K562 (cell line): ENCODE measurements at regions not wholly inside any gene's neighbourhood (a gene's known extent, or its start where the extent isn't known, plus 50 kb on each side); places are given as distances from the start of the nearest gene placed in this dataset.

Experiments used
- ATAC-seq: fragments of 200-7000 bp; cut with Tn5 transposase; 3 replicates; pipeline ENCODE4 v1.9.1; 2020; ENCODE audit warnings: moderate library complexity
- BruUV-seq: library from RNA; stranded (reverse); fragments of 400-500 nt; replicated peaks from 2 replicates; lab custom pipeline; 2021; lab: Mats Ljungman, UMichigan
- CTCF ChIA-PET: fragments of 300-600 bp; formaldehyde crosslinking; extraction: SDS; loops from one replicate; lab custom pipeline; 2021; ENCODE audit warnings: low intra/inter-chr PET ratio; lab: Yijun Ruan, JAX
- POLR2A ChIA-PET: fragments of 300-600, 350-650 bp; sonication (Branson Sonifier 250); formaldehyde crosslinking; extraction: SDS; loops from one replicate; lab custom pipeline; 2021; ENCODE audit warnings: antibody characterized with exemption, inconsistent platforms; lab: Yijun Ruan, JAX
- DNase-seq, 4 experiments: peaks; one replicate each; pipeline versions ENCODE4 v3.0.0 to v3.0.0-alpha.2; 2011 to 2018; ENCODE audit warnings: low spot score in 3 of 4, mixed read lengths in 3 of 4; ENCODE audit errors: extremely low read depth in 1 of 4
- FAIRE-seq: peaks from 2 replicates; lab custom pipeline; 2011; peaks lifted over from hg19 to GRCh38; lab: Jason Lieb, UNC
- H2AFZ ChIP-seq: 2 replicates; pipeline ENCODE4 v1.6.0; 2011; ENCODE audit warnings: low read depth, low read length, control low read depth, inconsistent platforms
- H3K27ac ChIP-seq: fragments of 200-600 bp; 3 replicates; pipeline ENCODE4 v1.8.0; 2011; ENCODE audit warnings: low read depth, mild to moderate bottlenecking, control low read depth, inconsistent platforms, low read length, moderate library complexity, mixed read lengths; ENCODE audit errors: extremely low read depth
- H3K27me3 ChIP-seq, 2 experiments: fragments of 300-600 bp in 1 of 2; 2 replicates in 1 of 2; 3 replicates in 1 of 2; pipeline versions ENCODE4 v1.6.0 to v1.8.0; 2011; ENCODE audit warnings: inconsistent platforms in 2 of 2, low read length in 2 of 2, mild to moderate bottlenecking in 1 of 2, mixed read lengths in 1 of 2, moderate library complexity in 1 of 2; ENCODE audit not compliant: control insufficient read depth in 2 of 2, insufficient read depth in 2 of 2
- H3K36me3 ChIP-seq: fragments of 300-600 bp; 3 replicates; pipeline ENCODE4 v1.8.0; 2011; ENCODE audit warnings: mild to moderate bottlenecking, low read length, inconsistent platforms; ENCODE audit not compliant: control insufficient read depth, insufficient read depth
- H3K4me1 ChIP-seq, 2 experiments: fragments of 200-600 bp in 1 of 2; replicated peaks in 1 of 2; 2 replicates in 1 of 2; 3 replicates in 1 of 2; pipeline versions ENCODE4 v1.5.1 to v1.8.0; 2011; ENCODE audit warnings: inconsistent platforms in 2 of 2, low read length in 2 of 2, mild to moderate bottlenecking in 1 of 2, mixed read lengths in 1 of 2, moderate library complexity in 1 of 2; ENCODE audit not compliant: control insufficient read depth in 2 of 2, insufficient read depth in 2 of 2
- H3K4me2 ChIP-seq: 2 replicates; pipeline ENCODE4 v1.6.1; 2011; ENCODE audit warnings: low read length, control low read depth, inconsistent platforms, mixed read lengths; ENCODE audit not compliant: insufficient read depth
- H3K4me3 ChIP-seq: fragments of 200-600 bp; sonication (generic), shearing (Covaris generic); 2 replicates; pipeline ENCODE4 v1.5.1; 2016; ENCODE audit warnings: control low read depth, inconsistent platforms
- H3K79me2 ChIP-seq: fragments of 200-600 bp; 3 replicates; pipeline ENCODE4 v1.8.0; 2011; ENCODE audit warnings: low read length, inconsistent platforms; ENCODE audit not compliant: control insufficient read depth, insufficient read depth
- H3K9ac ChIP-seq, 2 experiments: 2 replicates each; pipeline versions ENCODE4 v1.6.0 to v1.6.1; 2011; ENCODE audit warnings: low read depth in 2 of 2, low read length in 2 of 2, control low read depth in 1 of 2, inconsistent platforms in 1 of 2, mild to moderate bottlenecking in 1 of 2, mixed read lengths in 1 of 2; ENCODE audit not compliant: insufficient read depth in 1 of 2
- H3K9me1 ChIP-seq: one replicate; pipeline ENCODE4 v1.6.0; 2011; ENCODE audit warnings: inconsistent platforms, mild to moderate bottlenecking, low read length, moderate library complexity; ENCODE audit not compliant: control insufficient read depth, insufficient read depth
- H3K9me3 ChIP-seq: replicated peaks from 2 replicates; pipeline ENCODE4 v1.5.1; 2011; ENCODE audit warnings: low read depth, low read length, inconsistent platforms; ENCODE audit not compliant: control insufficient read depth, insufficient read depth
- H4K20me1 ChIP-seq: replicated peaks from 2 replicates; pipeline ENCODE4 v1.6.1; 2011; ENCODE audit warnings: low read length, inconsistent platforms, mixed read lengths; ENCODE audit not compliant: control insufficient read depth, insufficient read depth
- BRD9 ChIP-seq: fragments of 450-650 bp; IDR thresholded peaks from 2 replicates; pipeline ENCODE4 v1.6.1; 2018; ENCODE audit warnings: low read depth; ENCODE audit not compliant: partially characterized antibody
- CCNT2 ChIP-seq: IDR thresholded peaks from 2 replicates; pipeline ENCODE4 v1.6.1; 2011; ENCODE audit warnings: borderline replicate concordance, low read depth, mild to moderate bottlenecking, moderate library complexity, mixed read lengths, low read length; ENCODE audit not compliant: insufficient read length; ENCODE audit errors: extremely low read depth
- ESRRB ChIP-seq: fragments of 250-450 bp; sonication (Bioruptor Pico); IDR thresholded peaks from 2 replicates; pipeline ENCODE4 v1.5.0; 2020; ENCODE audit warnings: mild to moderate bottlenecking, moderate library complexity, borderline replicate concordance
- EZH2 ChIP-seq: IDR thresholded peaks from 2 replicates; pipeline ENCODE4 v1.6.1; 2012; ENCODE audit warnings: low read depth, mild to moderate bottlenecking, inconsistent platforms, low read length, borderline replicate concordance
- FOXA3 ChIP-seq, 2 experiments: fragments of 450-650 bp in 1 of 2; sonication (generic) in 1 of 2; formaldehyde crosslinking; IDR thresholded peaks in 1 of 2; conservative IDR thresholded peaks in 1 of 2; 2 replicates each; pipeline versions ENCODE4 v1.4.0 to v1.8.0; 2020 to 2022; ENCODE audit warnings: mild to moderate bottlenecking in 2 of 2, missing genetic modification reagents in 1 of 2
- NCOA2 ChIP-seq, 2 experiments: fragments of 450-650 bp; IDR thresholded peaks; 2 replicates each; pipeline ENCODE4 v1.6.1; 2018; ENCODE audit warnings: mild to moderate bottlenecking in 2 of 2, moderate library complexity in 1 of 2; ENCODE audit not compliant: partially characterized antibody in 2 of 2
- NFE2 ChIP-seq: IDR thresholded peaks from 2 replicates; pipeline ENCODE4 v1.6.1; 2014; ENCODE audit warnings: antibody characterized with exemption, low read depth
- RBBP5 ChIP-seq: fragments of 200-600 bp; sonication (generic); IDR thresholded peaks from 2 replicates; pipeline ENCODE4 v1.6.1; 2012; ENCODE audit warnings: borderline replicate concordance, mild to moderate bottlenecking, low read length, control low read depth, inconsistent platforms; ENCODE audit not compliant: insufficient read depth, poor library complexity, severe bottlenecking
- SRSF3 ChIP-seq: fragments of 200-400 bp; formaldehyde crosslinking; IDR thresholded peaks from 2 replicates; pipeline ENCODE4 v1.6.1; 2016; ENCODE audit warnings: mild to moderate bottlenecking, low read length, moderate library complexity; ENCODE audit not compliant: insufficient read depth
- ZBTB8A ChIP-seq: fragments of 450-650 bp; IDR thresholded peaks from 2 replicates; pipeline ENCODE4 v1.6.1; 2018; ENCODE audit warnings: mild to moderate bottlenecking, moderate library complexity; ENCODE audit not compliant: partially characterized antibody
- ZC3H4 ChIP-seq: sonication (generic); formaldehyde crosslinking; IDR thresholded peaks from 2 replicates; pipeline ENCODE4 v1.9.0; 2021; ENCODE audit warnings: missing genetic modification reagents, borderline replicate concordance
- ZNF699 ChIP-seq: fragments of 250-450 bp; sonication (Bioruptor Pico); IDR thresholded peaks from 2 replicates; pipeline ENCODE4 v1.8.0; 2021; ENCODE audit warnings: mild to moderate bottlenecking, moderate library complexity; ENCODE audit not compliant: insufficient replicate concordance
- ZNF75A ChIP-seq: fragments of 450-650 bp; formaldehyde crosslinking; IDR thresholded peaks from 2 replicates; pipeline ENCODE4 v1.4.0; 2020; ENCODE audit warnings: mild to moderate bottlenecking
- WGBS: fragments of 100-300 bp; shearing (Covaris generic); methylation state at CpG from one replicate; pipeline ENCODE4 v1.1.6; 2016; ENCODE audit warnings: low coverage, mixed read lengths; ENCODE audit not compliant: insufficient coverage; ENCODE audit errors: missing lambda C conversion rate; 5-methylcytosine and 5-hydroxymethylcytosine counted together
- in situ Hi-C: fragments of 300-500 bp; cut with MboI; formaldehyde crosslinking; loops from 4 replicates; pipeline ENCODE4 v1.15.0; 2018; ENCODE audit warnings: inconsistent platforms, mixed read lengths
- intact Hi-C: fragments of 100-400 bp; cut with micrococcal nuclease; formaldehyde crosslinking; loops from 2 replicates; pipeline ENCODE4 v1.14.2; 2022
- TF ChIP-seq, protein P1 (sequence below): fragments of 450-650 bp; formaldehyde crosslinking; IDR thresholded peaks from 2 replicates; pipeline ENCODE4 v1.4.0; 2020; ENCODE audit warnings: mild to moderate bottlenecking, moderate library complexity
- TF ChIP-seq, protein P2 (sequence below): fragments of 450-650 bp; IDR thresholded peaks from 2 replicates; pipeline ENCODE4 v1.6.1; 2018; ENCODE audit not compliant: partially characterized antibody

DNA sequence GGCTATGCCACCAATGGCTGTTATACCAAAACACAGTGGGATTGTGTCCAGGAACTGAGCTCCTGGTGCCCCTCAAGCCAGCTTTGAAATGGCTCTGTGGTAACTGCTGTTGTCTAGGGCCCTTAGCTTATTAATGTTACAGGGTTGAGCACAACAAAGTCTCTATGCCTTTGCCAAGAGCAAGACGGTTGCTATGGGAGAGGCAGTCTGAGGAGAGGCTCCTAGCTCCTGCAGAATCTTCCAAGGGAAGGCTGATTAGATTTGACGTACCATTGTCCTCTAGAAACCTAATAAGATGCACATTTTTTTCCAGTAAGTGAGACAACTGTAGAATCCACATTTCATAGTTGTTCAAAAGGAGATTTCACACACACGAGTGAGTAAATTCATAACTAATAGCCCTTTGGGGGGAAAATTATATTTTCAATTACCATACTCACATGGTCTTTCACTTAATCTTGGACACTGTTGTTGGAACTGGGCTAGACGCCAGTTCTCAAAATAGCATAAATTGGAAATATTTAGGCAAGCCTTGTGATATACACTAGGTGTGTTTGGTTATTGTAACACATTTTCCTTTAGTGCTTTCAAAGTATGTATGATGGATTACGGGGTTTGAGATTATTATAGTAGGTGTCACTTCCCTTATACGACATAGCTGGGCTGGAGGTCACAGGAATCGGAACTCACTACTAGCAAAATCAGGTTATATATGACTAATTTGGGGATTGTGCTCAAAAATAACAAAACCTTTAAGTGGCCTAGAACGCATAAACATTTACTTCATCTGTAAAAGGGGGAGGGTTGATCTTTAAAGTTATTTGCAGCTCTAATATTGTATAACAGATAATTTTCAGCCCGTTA lies 186.3 kb upstream of the EGFLAM start:
- DNase-seq (no peak), FAIRE-seq (no peak)
- WGBS = 1% methylated on average over 9 of the region's 9 CpGs
- TF ChIP-seq ZNF699 (CRISPR knock-in tag) = no peak
- no peak for TF ChIP-seq CCNT2
- no peak for TF ChIP-seq BRD9
- no peak for TF ChIP-seq RBBP5
- TF ChIP-seq SRSF3 = no peak
- no peak for TF ChIP-seq ZC3H4
- no peak for TF ChIP-seq FOXA3 (CRISPR knock-in tag; conservative IDR thresholded peaks at IDR 0.05 in 1 of 2, IDR thresholded peaks at IDR 0.05 in 1 of 2)
- no peak for TF ChIP-seq ZNF75A (CRISPR knock-in tag)
- TF ChIP-seq ZBTB8A = no peak
- no peak for TF ChIP-seq NFE2
- no peak for TF ChIP-seq EZH2
- TF ChIP-seq, protein P1, sequence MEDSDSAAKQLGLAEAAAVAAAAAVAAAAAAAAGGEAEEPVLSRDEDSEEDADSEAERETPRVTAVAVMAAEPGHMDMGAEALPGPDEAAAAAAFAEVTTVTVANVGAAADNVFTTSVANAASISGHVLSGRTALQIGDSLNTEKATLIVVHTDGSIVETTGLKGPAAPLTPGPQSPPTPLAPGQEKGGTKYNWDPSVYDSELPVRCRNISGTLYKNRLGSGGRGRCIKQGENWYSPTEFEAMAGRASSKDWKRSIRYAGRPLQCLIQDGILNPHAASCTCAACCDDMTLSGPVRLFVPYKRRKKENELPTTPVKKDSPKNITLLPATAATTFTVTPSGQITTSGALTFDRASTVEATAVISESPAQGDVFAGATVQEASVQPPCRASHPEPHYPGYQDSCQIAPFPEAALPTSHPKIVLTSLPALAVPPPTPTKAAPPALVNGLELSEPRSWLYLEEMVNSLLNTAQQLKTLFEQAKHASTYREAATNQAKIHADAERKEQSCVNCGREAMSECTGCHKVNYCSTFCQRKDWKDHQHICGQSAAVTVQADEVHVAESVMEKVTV = no peak
- no peak for TF ChIP-seq ESRRB (CRISPR knock-in tag)
- TF ChIP-seq, protein P2, sequence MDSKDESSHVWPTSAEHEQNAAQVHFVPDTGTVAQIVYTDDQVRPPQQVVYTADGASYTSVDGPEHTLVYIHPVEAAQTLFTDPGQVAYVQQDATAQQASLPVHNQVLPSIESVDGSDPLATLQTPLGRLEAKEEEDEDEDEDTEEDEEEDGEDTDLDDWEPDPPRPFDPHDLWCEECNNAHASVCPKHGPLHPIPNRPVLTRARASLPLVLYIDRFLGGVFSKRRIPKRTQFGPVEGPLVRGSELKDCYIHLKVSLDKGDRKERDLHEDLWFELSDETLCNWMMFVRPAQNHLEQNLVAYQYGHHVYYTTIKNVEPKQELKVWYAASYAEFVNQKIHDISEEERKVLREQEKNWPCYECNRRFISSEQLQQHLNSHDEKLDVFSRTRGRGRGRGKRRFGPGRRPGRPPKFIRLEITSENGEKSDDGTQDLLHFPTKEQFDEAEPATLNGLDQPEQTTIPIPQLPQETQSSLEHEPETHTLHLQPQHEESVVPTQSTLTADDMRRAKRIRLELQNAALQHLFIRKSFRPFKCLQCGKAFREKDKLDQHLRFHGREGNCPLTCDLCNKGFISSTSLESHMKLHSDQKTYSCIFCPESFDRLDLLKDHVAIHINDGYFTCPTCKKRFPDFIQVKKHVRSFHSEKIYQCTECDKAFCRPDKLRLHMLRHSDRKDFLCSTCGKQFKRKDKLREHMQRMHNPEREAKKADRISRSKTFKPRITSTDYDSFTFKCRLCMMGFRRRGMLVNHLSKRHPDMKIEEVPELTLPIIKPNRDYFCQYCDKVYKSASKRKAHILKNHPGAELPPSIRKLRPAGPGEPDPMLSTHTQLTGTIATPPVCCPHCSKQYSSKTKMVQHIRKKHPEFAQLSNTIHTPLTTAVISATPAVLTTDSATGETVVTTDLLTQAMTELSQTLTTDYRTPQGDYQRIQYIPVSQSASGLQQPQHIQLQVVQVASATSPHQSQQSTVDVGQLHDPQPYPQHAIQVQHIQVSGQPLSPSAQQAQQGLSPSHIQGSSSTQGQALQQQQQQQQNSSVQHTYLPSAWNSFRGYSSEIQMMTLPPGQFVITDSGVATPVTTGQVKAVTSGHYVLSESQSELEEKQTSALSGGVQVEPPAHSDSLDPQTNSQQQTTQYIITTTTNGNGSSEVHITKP = no peak
- TF ChIP-seq NCOA2 (IDR thresholded peaks at IDR 0.05; ENCODE audit: partially characterized antibody in 2 of 2) = no peak

More for the DNA sequence above, 186.3 kb upstream of the EGFLAM start:
- Histone ChIP-seq H3K4me1 (no peaks in the 10 kb centered on the region), H3K4me2 (no peak overlapping the region), H3K9me1 (no peaks in the 10 kb centered on the region), H3K9ac (no peak overlapping the region), H3K79me2 (no peaks in the 10 kb centered on the region), H3K27me3 (no peaks in the 10 kb centered on the region), H2AFZ (no peak overlapping the region), H3K36me3 (no peaks in the 10 kb centered on the region), H3K4me3 (no peak overlapping the region), H3K9me3 (no peaks in the 10 kb centered on the region), H3K27ac (no peak overlapping the region), H4K20me1 (no peaks in the 10 kb centered on the region)
- no TSS peak for BruUV-seq
- no peak for ATAC-seq
- in situ Hi-C loops = no loop called here
- intact Hi-C loops = no loop called here
- POLR2A ChIA-PET = interaction anchor here (0.7 to 1.2 kb wide), 2 partner anchors 12 to 20 kb away, joined by 3 read pairs; no protein-coding TSS in a partner anchor
- CTCF ChIA-PET = no interaction called here
